ENCODE measurements at regions not wholly inside any gene's neighbourhood (a gene's known extent, or its start where the extent isn't known, plus 50 kb on each side); places are given as distances from the start of the nearest gene placed in this dataset.

DNA sequence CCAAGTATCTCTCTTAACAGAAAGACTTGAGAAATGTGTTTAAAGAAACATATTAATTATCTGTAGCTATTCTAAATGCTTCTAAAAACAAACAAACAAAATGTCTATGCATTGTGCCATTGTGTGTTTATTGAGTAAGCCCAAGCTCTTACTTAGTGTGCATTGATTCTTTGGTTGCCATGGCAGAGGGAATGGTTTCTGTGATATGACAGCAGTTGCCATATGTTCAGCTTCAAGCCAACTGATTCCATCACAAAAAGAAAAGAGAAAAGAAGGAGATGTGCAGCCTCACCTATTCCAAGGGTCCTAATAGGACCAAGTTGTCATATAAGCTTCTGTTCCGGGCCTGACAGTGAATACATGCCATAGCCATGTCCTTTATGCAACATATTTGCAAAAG lies 457.5 kb downstream of the TOX3 start:
- TF ChIP-seq CTCF (IDR thresholded peaks at IDR 0.05): no peak

DNA sequence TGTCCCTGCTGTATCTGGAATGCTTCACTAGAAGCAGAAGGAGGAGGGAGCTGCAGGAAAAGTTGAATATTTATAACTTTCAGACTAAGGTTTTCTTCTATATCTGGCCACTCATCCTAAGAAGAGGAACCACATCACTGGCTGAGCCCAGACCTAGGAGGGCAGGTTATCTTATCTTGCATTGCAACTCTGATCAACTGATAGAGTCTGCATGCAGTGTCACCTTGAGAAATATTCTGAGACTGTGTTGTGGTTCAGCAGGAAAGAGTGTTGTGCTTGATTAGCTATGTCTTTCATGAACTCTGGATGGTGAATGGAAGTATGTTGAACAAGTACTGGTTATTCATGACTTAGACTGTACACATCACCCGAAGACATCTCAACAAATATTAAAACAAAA lies 460.0 kb downstream of the TOX3 start:
- TF ChIP-seq CTCF (IDR thresholded peaks at IDR 0.05): no peak

GRCh38 chr16:52078716-52079655 lies 468.0 kb downstream of the TOX3 start:
- TF ChIP-seq CTCF (IDR thresholded peaks at IDR 0.05): no peak

DNA sequence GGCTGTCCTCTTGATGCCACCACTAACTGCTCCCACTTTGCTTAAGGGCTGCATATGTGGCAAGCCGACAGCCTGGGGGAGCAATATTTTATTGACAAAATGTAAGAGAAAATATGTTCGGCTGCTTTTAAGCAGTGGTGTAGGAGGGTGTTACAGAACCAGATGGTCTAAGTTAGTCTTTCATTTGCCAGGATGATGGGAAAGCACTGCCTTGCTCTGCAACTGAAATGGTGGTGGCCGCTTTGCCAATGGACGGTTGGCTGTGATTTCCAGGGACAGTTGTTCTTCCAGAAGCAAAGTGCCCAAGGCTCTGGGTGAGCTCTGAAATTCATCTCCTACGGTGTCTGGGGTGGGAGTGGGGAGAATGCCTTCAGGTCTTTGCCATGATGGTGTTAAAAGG lies 469.3 kb downstream of the TOX3 start:
- no peak for TF ChIP-seq CTCF (IDR thresholded peaks at IDR 0.05)

DNA sequence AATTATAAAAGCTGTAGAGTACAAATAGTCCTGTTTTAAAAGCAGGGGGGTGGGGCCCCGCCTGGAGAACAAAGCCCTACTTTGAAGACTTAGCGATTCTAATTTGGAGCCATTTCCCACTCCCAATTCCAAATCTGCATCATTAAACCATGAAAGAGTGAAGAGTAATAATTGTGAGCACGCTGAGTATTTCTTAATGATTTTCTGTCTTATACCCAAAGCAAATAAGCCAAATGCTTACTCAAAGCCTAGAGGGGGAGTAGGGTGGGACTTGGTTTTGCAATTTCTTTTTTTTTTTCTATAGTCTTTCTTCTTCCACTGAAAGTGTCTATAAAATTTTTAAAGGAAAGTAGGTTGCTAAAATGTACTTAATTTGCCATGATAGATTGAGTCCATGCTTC lies 470.1 kb downstream of the TOX3 start:
- no peak for TF ChIP-seq CTCF (IDR thresholded peaks at IDR 0.05)

DNA sequence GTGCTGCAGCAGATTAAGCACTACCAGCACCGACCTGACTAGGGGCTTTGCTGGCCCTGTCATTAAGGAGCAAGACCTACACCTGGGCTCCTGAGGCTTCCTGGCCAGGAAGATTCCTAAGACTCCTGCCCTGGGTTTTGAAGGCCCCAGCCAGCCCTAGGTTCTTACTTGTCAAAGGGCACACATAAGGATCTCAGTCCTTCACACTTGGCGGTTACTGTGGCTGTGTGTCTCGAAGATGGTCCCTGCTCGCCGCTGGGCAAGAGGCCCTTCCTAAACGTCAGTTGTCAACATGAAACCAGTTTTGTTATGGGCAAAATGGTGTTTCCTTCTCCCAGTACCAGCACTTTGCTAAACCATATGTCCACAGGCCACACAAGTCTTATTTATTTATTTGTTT lies 470.6 kb downstream of the TOX3 start:
- no peak for TF ChIP-seq CTCF (IDR thresholded peaks at IDR 0.05)

DNA sequence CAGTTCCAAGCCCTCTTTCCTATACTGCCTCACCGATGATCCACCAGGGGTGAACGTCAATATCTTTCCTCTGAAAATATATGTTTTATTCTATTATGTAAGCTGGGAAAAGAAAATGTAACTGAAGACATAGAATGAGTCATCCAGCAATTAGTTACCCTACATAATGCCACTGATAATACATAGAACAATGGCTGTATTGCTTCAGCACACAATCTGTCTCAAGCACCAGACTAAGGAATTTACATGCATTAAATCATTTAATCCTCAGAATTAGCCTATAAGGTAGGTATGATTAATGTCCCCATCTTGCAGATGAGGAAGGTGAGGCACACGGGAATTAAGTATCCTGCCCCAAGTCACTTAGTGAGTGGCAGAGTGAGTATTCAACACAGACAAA lies 472.8 kb downstream of the TOX3 start:
- no peak for TF ChIP-seq CTCF (IDR thresholded peaks at IDR 0.05)

All from LNCAP (cell line).